OCI-LY1 (cell line): ENCODE measurements at regions not wholly inside any gene's neighbourhood (a gene's known extent, or its start where the extent isn't known, plus 50 kb on each side); places are given as distances from the start of the nearest gene placed in this dataset.

Source experiments
- CTCF ChIP-seq: fragments of 200-600 bp; sonication (generic), shearing (Covaris generic); IDR thresholded peaks from 2 replicates; pipeline ENCODE4 v1.5.1; 2017; ENCODE audit warnings: mild to moderate bottlenecking, antibody characterized with exemption, low read length, moderate library complexity, mixed read lengths
- EZH2 ChIP-seq: fragments of 200-600 bp; sonication (generic), shearing (Covaris generic); IDR thresholded peaks from 2 replicates; pipeline ENCODE4 v1.8.0; 2017; ENCODE audit warnings: borderline replicate concordance, mixed run types, mild to moderate bottlenecking, antibody characterized with exemption, low read length, moderate library complexity, mixed read lengths

GRCh38 chr6:168863467-168863866 lies 390.2 kb downstream of the THBS2 start:
- no peak for TF ChIP-seq CTCF
- no peak for TF ChIP-seq EZH2
